DOHH2 (cell line): ENCODE measurements at regions not wholly inside any gene's neighbourhood (a gene's known extent, or its start where the extent isn't known, plus 50 kb on each side); places are given as distances from the start of the nearest gene placed in this dataset.

ENCODE experiments used
- H3F3A ChIP-seq: fragments of 200-600 bp; sonication (generic), shearing (Covaris generic); 2 replicates; pipeline ENCODE4 v1.6.0; 2016; ENCODE audit warnings: antibody characterized with exemption, mild to moderate bottlenecking; ENCODE audit not compliant: control insufficient read depth, insufficient read depth
- H3K27ac ChIP-seq: fragments of 200-600 bp; sonication (generic); 2 replicates; pipeline ENCODE4 v1.5.1; 2014; ENCODE audit warnings: low read depth, mild to moderate bottlenecking, low read length, moderate library complexity
- H3K27me3 ChIP-seq: fragments of 200-600 bp; sonication (generic); 2 replicates; pipeline ENCODE4 v1.6.1; 2014; ENCODE audit warnings: mild to moderate bottlenecking, low read length, mixed read lengths; ENCODE audit not compliant: control insufficient read depth
- H3K36me3 ChIP-seq: fragments of 200-600 bp; sonication (generic); 2 replicates; pipeline ENCODE4 v1.6.1; 2014; ENCODE audit warnings: mild to moderate bottlenecking, low read length, moderate library complexity, mixed read lengths; ENCODE audit not compliant: control insufficient read depth
- H3K4me1 ChIP-seq: fragments of 200-600 bp; sonication (generic); 2 replicates; pipeline ENCODE4 v1.6.1; 2014; ENCODE audit warnings: mild to moderate bottlenecking, low read length, mixed read lengths; ENCODE audit not compliant: control insufficient read depth
- H3K4me2 ChIP-seq: fragments of 200-600 bp; sonication (generic); 2 replicates; pipeline ENCODE4 v1.6.0; 2014; ENCODE audit warnings: mild to moderate bottlenecking, low read length, moderate library complexity
- H3K4me3 ChIP-seq: fragments of 200-600 bp; sonication (generic); 2 replicates; pipeline ENCODE4 v1.5.1; 2014; ENCODE audit warnings: mild to moderate bottlenecking, low read length, mixed read lengths
- H3K79me2 ChIP-seq: fragments of 200-600 bp; sonication (generic); 2 replicates; pipeline ENCODE4 v1.6.1; 2014; ENCODE audit warnings: mild to moderate bottlenecking, low read length, mixed read lengths; ENCODE audit not compliant: control insufficient read depth
- H3K9me2 ChIP-seq: fragments of 200-600 bp; sonication (generic); replicated peaks from 2 replicates; pipeline ENCODE4 v1.6.1; 2014; ENCODE audit warnings: mild to moderate bottlenecking, low read length, mixed read lengths; ENCODE audit not compliant: control insufficient read depth
- H3K9me3 ChIP-seq: fragments of 200-600 bp; sonication (generic); 2 replicates; pipeline ENCODE4 v1.6.1; 2014; ENCODE audit warnings: antibody characterized with exemption, low read length, mixed read lengths; ENCODE audit not compliant: control insufficient read depth, insufficient read depth
- H4K20me1 ChIP-seq: fragments of 200-600 bp; sonication (generic); 2 replicates; pipeline ENCODE4 v1.6.0; 2014; ENCODE audit warnings: low read depth, mild to moderate bottlenecking, antibody characterized with exemption, low read length, moderate library complexity; ENCODE audit not compliant: control insufficient read depth, insufficient read depth
- CTCF ChIP-seq: fragments of 200-600 bp; sonication (generic); IDR thresholded peaks from one replicate; pipeline ENCODE4 v1.5.1; 2014; ENCODE audit warnings: antibody characterized with exemption, mild to moderate bottlenecking, low read depth, low read length; ENCODE audit not compliant: poor library complexity, severe bottlenecking
- EZH2phosphoT487 ChIP-seq: fragments of 200-600 bp; sonication (generic); IDR thresholded peaks from 2 replicates; pipeline ENCODE4 v1.6.1; 2017; ENCODE audit warnings: borderline replicate concordance, mild to moderate bottlenecking, antibody characterized with exemption, low read length, moderate library complexity, mixed read lengths

DNA sequence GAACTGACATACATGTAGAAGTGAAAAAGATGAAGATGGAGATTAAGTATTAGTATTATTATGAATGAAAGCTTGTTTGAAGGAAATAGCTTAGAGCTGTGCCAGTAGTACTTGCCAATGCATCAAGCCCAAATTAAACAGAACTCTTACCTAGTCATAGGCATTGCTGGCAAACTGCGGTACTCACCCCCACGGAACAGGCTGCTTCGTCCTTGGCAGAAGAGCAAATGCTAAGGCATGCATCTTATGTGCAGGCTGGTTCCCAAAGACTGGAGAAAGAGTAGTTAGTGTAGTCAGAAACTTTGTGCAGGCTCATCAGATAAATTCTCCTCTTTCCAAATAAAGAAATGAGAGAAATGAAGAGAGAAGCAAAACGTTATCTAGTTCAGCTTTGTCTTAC lies 134.8 kb downstream of the CCDC59 start:
- H3K36me3 ChIP-seq = no peaks in the 10 kb centered on the region
- TF ChIP-seq CTCF = no peak
- TF ChIP-seq EZH2phosphoT487 = no peak
- no peaks in the 10 kb centered on the region for H3F3A ChIP-seq
- H3K9me2 ChIP-seq = no peaks in the 10 kb centered on the region
- no peaks in the 10 kb centered on the region for H3K79me2 ChIP-seq
- H3K9me3 ChIP-seq = no peaks in the 10 kb centered on the region
- H4K20me1 ChIP-seq = no peaks in the 10 kb centered on the region
- no peaks in the 10 kb centered on the region for H3K27me3 ChIP-seq
- no peaks in the 10 kb centered on the region for H3K4me1 ChIP-seq
- H3K4me3 ChIP-seq = no peak overlapping the region
- no peak overlapping the region for H3K4me2 ChIP-seq
- no peak overlapping the region for H3K27ac ChIP-seq

DNA sequence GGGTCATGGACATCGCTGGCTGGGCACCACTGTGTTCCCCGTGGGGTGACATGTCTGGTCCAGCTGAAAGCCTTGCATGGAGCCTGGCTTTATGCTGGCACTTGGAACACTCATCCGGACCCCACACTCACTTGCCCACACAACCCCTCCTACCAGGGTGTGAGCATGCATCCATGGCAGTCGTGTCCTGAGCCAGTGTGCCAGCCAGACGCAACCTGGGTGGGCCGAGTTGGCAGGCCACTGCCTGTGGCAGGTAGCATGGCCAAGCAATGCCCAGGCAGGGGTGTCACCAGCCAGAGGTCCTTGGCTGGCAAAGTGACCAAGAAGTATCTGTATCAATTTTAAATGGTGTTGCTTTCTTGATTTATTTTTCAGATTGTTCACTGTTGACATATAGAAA lies 141.7 kb downstream of the CCDC59 start:
- H3K9me3 ChIP-seq = no peaks in the 10 kb centered on the region
- H3F3A ChIP-seq = no peaks in the 10 kb centered on the region
- H3K36me3 ChIP-seq = no peaks in the 10 kb centered on the region
- no peak for TF ChIP-seq CTCF
- TF ChIP-seq EZH2phosphoT487 = no peak
- no peak overlapping the region for H3K27ac ChIP-seq
- H3K27me3 ChIP-seq = no peaks in the 10 kb centered on the region
- no peak overlapping the region for H3K4me3 ChIP-seq
- H3K9me2 ChIP-seq = no peaks in the 10 kb centered on the region
- H4K20me1 ChIP-seq = no peaks in the 10 kb centered on the region
- H3K79me2 ChIP-seq = no peaks in the 10 kb centered on the region
- H3K4me1 ChIP-seq = no peaks in the 10 kb centered on the region
- no peak overlapping the region for H3K4me2 ChIP-seq

DNA sequence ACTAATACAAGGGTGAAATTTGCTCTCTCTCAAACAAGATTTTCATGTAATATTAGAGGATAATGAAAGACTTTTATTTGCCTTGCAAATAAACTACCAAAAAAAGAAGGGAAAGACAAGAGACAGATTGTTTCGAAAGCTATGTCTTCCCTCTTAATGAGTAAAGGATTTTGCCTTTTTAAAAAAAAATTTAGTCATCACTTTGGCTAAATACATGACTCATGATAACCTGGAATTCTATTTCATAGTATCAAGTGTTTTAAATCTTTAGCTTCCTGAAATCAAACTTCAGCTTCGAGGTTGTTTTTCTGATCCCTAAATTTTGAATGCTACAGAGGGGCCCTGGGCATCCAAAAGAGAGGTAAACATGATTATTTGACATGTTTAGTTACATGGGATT lies 144.4 kb downstream of the CCDC59 start:
- no peaks in the 10 kb centered on the region for H3K36me3 ChIP-seq
- no peaks in the 10 kb centered on the region for H4K20me1 ChIP-seq
- H3K27me3 ChIP-seq = no peaks in the 10 kb centered on the region
- H3K4me1 ChIP-seq = no peaks in the 10 kb centered on the region
- TF ChIP-seq EZH2phosphoT487 (no peak), CTCF (no peak)
- H3K4me3 ChIP-seq = no peak overlapping the region
- H3F3A ChIP-seq = no peaks in the 10 kb centered on the region
- no peak overlapping the region for H3K27ac ChIP-seq
- no peaks in the 10 kb centered on the region for H3K9me2 ChIP-seq
- no peaks in the 10 kb centered on the region for H3K9me3 ChIP-seq
- no peak overlapping the region for H3K4me2 ChIP-seq
- H3K79me2 ChIP-seq = no peaks in the 10 kb centered on the region

- no peaks in the 10 kb centered on the region for H3K9me3 ChIP-seq
- no peaks in the 10 kb centered on the region for H3F3A ChIP-seq
- no peaks in the 10 kb centered on the region for H3K27me3 ChIP-seq
- TF ChIP-seq EZH2phosphoT487 = no peak
- TF ChIP-seq CTCF = no peak
- no peaks in the 10 kb centered on the region for H4K20me1 ChIP-seq
- no peaks in the 10 kb centered on the region for H3K79me2 ChIP-seq
- H3K4me1 ChIP-seq = no peaks in the 10 kb centered on the region
- H3K36me3 ChIP-seq = no peaks in the 10 kb centered on the region
- no peak overlapping the region for H3K27ac ChIP-seq
- no peak overlapping the region for H3K4me3 ChIP-seq
- no peaks in the 10 kb centered on the region for H3K9me2 ChIP-seq
- H3K4me2 ChIP-seq = no peak overlapping the region
These were observed 147.3 kb downstream of the CCDC59 start for GRCh38 chr12:82210882-82211281.
